Panc1 (cell line): ENCODE measurements at regions not wholly inside any gene's neighbourhood (a gene's known extent, or its start where the extent isn't known, plus 50 kb on each side); places are given as distances from the start of the nearest gene placed in this dataset.

ENCODE experiments used
- ATAC-seq: fragments of 200-7000 bp; cut with Tn5 transposase; 2 replicates; pipeline ENCODE4 v1.9.1; 2020; ENCODE audit warnings: mild to moderate bottlenecking, moderate library complexity
- BruUV-seq: library from RNA; stranded (reverse); fragments of 400-500 nt; replicated peaks from 2 replicates; lab custom pipeline; 2021; lab: Mats Ljungman, UMichigan
- CTCF ChIA-PET: fragments of 300-600 bp; sonication (Branson Sonifier 250); formaldehyde crosslinking; loops from one replicate; lab custom pipeline; 2022; ENCODE audit warnings: antibody characterized with exemption; lab: Charles Lee
- POLR2A ChIA-PET: fragments of 300-600 bp; sonication (Branson Sonifier 250); formaldehyde crosslinking; loops from one replicate; lab custom pipeline; 2022; ENCODE audit warnings: antibody characterized with exemption; lab: Charles Lee
- DNase-seq: peaks from one replicate; pipeline ENCODE4 v3.0.0-alpha.2; 2010; ENCODE audit warnings: low read depth, low spot score
- H3K27ac ChIP-seq: 2 replicates; pipeline ENCODE4 v1.5.1; 2011; ENCODE audit warnings: mild to moderate bottlenecking, low read length, inconsistent platforms
- H3K27me3 ChIP-seq: fragments of 200-500 bp; sonication (Bioruptor generic); 2 replicates; pipeline ENCODE4 v1.6.0; 2014; ENCODE audit warnings: low read length, inconsistent platforms; ENCODE audit not compliant: control insufficient read depth, insufficient read depth
- H3K36me3 ChIP-seq: fragments of 200-500 bp; sonication (Bioruptor generic); 2 replicates; pipeline ENCODE4 v1.5.1; 2014; ENCODE audit warnings: inconsistent platforms, mild to moderate bottlenecking, low read length, moderate library complexity; ENCODE audit not compliant: control insufficient read depth, insufficient read depth
- H3K4me1 ChIP-seq: 2 replicates; pipeline ENCODE4 v1.5.1; 2011; ENCODE audit warnings: inconsistent platforms, mild to moderate bottlenecking, low read length, moderate library complexity; ENCODE audit not compliant: control insufficient read depth, insufficient read depth
- H3K4me3 ChIP-seq, 2 experiments: 2 replicates each; pipeline ENCODE4 v1.5.1; 2011 to 2012; ENCODE audit warnings: low read depth in 2 of 2, low read length in 2 of 2, mild to moderate bottlenecking in 2 of 2, inconsistent platforms in 1 of 2, moderate library complexity in 1 of 2
- H3K9me3 ChIP-seq: fragments of 200-500 bp; sonication (Bioruptor generic); 2 replicates; pipeline ENCODE4 v1.5.1; 2014; ENCODE audit warnings: low read depth, mild to moderate bottlenecking, inconsistent platforms, low read length, moderate library complexity; ENCODE audit not compliant: control insufficient read depth, insufficient read depth
- CTCF ChIP-seq: fragments of 450-650 bp; IDR thresholded peaks from 2 replicates; pipeline ENCODE4 v1.5.1; 2017; ENCODE audit warnings: mild to moderate bottlenecking
- POLR2AphosphoS5 ChIP-seq: IDR thresholded peaks from 2 replicates; pipeline ENCODE4 v1.6.1; 2012; ENCODE audit warnings: mild to moderate bottlenecking, low read depth, low read length, moderate library complexity
- REST ChIP-seq, 2 experiments: IDR thresholded peaks; 2 replicates each; pipeline ENCODE4 v1.6.1; 2011 to 2012; ENCODE audit warnings: low read depth in 2 of 2, control low read depth in 1 of 2, low read length in 1 of 2, mild to moderate bottlenecking in 1 of 2, moderate library complexity in 1 of 2; ENCODE audit not compliant: insufficient read depth in 1 of 2
- SIN3A ChIP-seq: IDR thresholded peaks from 2 replicates; pipeline ENCODE4 v1.6.1; 2012; ENCODE audit warnings: low read depth, mild to moderate bottlenecking, low read length, moderate library complexity, borderline replicate concordance; ENCODE audit not compliant: insufficient read depth
- TCF7L2 ChIP-seq: IDR thresholded peaks from 2 replicates; pipeline ENCODE4 v1.6.1; 2011; ENCODE audit warnings: mild to moderate bottlenecking, low read depth, low read length, inconsistent platforms
- in situ Hi-C: cut with HindIII; loops from 2 replicates; pipeline ENCODE4 v1.10.0; 2016; ENCODE audit warnings: low sequenced_read_pairs, low pct_unique_long_range_greater_than_20kb
- intact Hi-C: fragments of 100-400 bp; cut with micrococcal nuclease; formaldehyde crosslinking; loops from one replicate; pipeline ENCODE4 v1.10.0; 2022; ENCODE audit not compliant: unreplicated experiment

- ChIA-PET POLR2A (no interaction called here), CTCF (no interaction called here)
- Histone ChIP-seq H3K4me1 (no peaks in the 10 kb centered on the region), H3K36me3 (no peaks in the 10 kb centered on the region), H3K27me3 (no peaks in the 10 kb centered on the region), H3K9me3 (no peaks in the 10 kb centered on the region), H3K27ac (no peak overlapping the region), H3K4me3 (no peak overlapping the region)
- intact Hi-C loops (no loop called here), in situ Hi-C loops (no loop called here)
- TF ChIP-seq REST (IDR thresholded peaks at IDR 0.05; ENCODE audit: insufficient read depth in 1 of 2, low read depth in 2 of 2, low read length in 1 of 2) (no peak), POLR2AphosphoS5 (no peak), CTCF (no peak), SIN3A (no peak), TCF7L2 (no peak)
- no TSS peak for BruUV-seq
- ATAC-seq (no peak), DNase-seq (no peak)
Observed at GRCh38 chr15:93146601-93147000, 57.6 kb upstream of the RGMA start.

- intact Hi-C loops, result no loop called here
- CTCF ChIA-PET, result no interaction called here
- Histone ChIP-seq H3K4me3 (no peak overlapping the region), H3K9me3 (no peaks in the 10 kb centered on the region), H3K27me3 (no peaks in the 10 kb centered on the region), H3K27ac (no peak overlapping the region), H3K4me1 (no peaks in the 10 kb centered on the region), H3K36me3 (no peaks in the 10 kb centered on the region)
- no peak for DNase-seq
- ATAC-seq, result no peak
- TF ChIP-seq REST (IDR thresholded peaks at IDR 0.05; ENCODE audit: insufficient read depth in 1 of 2, low read depth in 2 of 2, low read length in 1 of 2) (no peak), TCF7L2 (no peak), POLR2AphosphoS5 (no peak), CTCF (no peak), SIN3A (no peak)
- in situ Hi-C loops, result no loop called here
- BruUV-seq, result no TSS peak
- POLR2A ChIA-PET, result no interaction called here
Observed at GRCh38 chr15:93146196-93146595, 57.2 kb upstream of the RGMA start.
